KMS-11 (cell line): ENCODE measurements at regions not wholly inside any gene's neighbourhood (a gene's known extent, or its start where the extent isn't known, plus 50 kb on each side); places are given as distances from the start of the nearest gene placed in this dataset.

Source experiments
- H2AFZ ChIP-seq: fragments of 200-600 bp; sonication (generic); 2 replicates; pipeline ENCODE4 v1.6.1; 2016; ENCODE audit warnings: antibody characterized with exemption, mixed run types, low read depth
- H3K27ac ChIP-seq: fragments of 200-600 bp; sonication (generic); 2 replicates; pipeline ENCODE4 v1.6.1; 2016; ENCODE audit warnings: mild to moderate bottlenecking, mixed run types
- H3K27me3 ChIP-seq: fragments of 200-600 bp; sonication (generic); 2 replicates; pipeline ENCODE4 v1.6.1; 2017; ENCODE audit warnings: mild to moderate bottlenecking, low read depth, mixed run types, moderate library complexity; ENCODE audit not compliant: insufficient read depth
- H3K36me3 ChIP-seq: fragments of 200-600 bp; sonication (generic); 2 replicates; pipeline ENCODE4 v1.6.1; 2017; ENCODE audit warnings: mild to moderate bottlenecking, mixed run types; ENCODE audit not compliant: insufficient read depth
- H3K4me1 ChIP-seq: fragments of 200-600 bp; sonication (generic); 2 replicates; pipeline ENCODE4 v1.6.1; 2016; ENCODE audit warnings: mild to moderate bottlenecking, low read depth, mixed run types; ENCODE audit not compliant: poor library complexity, severe bottlenecking
- H3K4me2 ChIP-seq: fragments of 200-600 bp; sonication (generic); 2 replicates; pipeline ENCODE4 v1.7.0; 2016; ENCODE audit warnings: mild to moderate bottlenecking, mixed run types
- H3K4me3 ChIP-seq: fragments of 200-600 bp; sonication (generic); IDR thresholded peaks from 2 replicates; pipeline ENCODE4 v1.6.1; 2017; ENCODE audit warnings: low read depth, low read length, mixed read lengths; ENCODE audit not compliant: insufficient read depth
- H3K79me2 ChIP-seq: fragments of 200-600 bp; sonication (generic); 2 replicates; pipeline ENCODE4 v1.6.1; 2016; ENCODE audit warnings: low read depth, mixed run types; ENCODE audit not compliant: insufficient read depth
- H3K9ac ChIP-seq: fragments of 200-600 bp; sonication (generic); 2 replicates; pipeline ENCODE4 v1.6.1; 2016; ENCODE audit warnings: mild to moderate bottlenecking, mixed run types
- H4K20me1 ChIP-seq: fragments of 200-600 bp; sonication (generic); 2 replicates; pipeline ENCODE4 v1.6.1; 2016; ENCODE audit warnings: mild to moderate bottlenecking, mixed run types; ENCODE audit not compliant: insufficient read depth
- TF ChIP-seq, protein P1 (sequence below): fragments of 200-600 bp; sonication (generic); conservative IDR thresholded peaks from 2 replicates; pipeline ENCODE4 v1.6.1; 2017; ENCODE audit warnings: low read depth, mild to moderate bottlenecking, antibody characterized with exemption, low read length, moderate library complexity, mixed read lengths

GRCh38 chr13:89953581-89953980, 1393.9 kb upstream of the MIR17HG start:
- Histone ChIP-seq H2AFZ (no peak overlapping the region), H4K20me1 (no peaks in the 10 kb centered on the region), H3K79me2 (no peaks in the 10 kb centered on the region), H3K9ac (no peak overlapping the region), H3K4me2 (no peak overlapping the region), H3K4me3 (no peak overlapping the region), H3K36me3 (no peaks in the 10 kb centered on the region), H3K4me1 (no peaks in the 10 kb centered on the region), H3K27me3 (no peaks in the 10 kb centered on the region), H3K27ac (no peak overlapping the region)
- TF ChIP-seq, protein P1, sequence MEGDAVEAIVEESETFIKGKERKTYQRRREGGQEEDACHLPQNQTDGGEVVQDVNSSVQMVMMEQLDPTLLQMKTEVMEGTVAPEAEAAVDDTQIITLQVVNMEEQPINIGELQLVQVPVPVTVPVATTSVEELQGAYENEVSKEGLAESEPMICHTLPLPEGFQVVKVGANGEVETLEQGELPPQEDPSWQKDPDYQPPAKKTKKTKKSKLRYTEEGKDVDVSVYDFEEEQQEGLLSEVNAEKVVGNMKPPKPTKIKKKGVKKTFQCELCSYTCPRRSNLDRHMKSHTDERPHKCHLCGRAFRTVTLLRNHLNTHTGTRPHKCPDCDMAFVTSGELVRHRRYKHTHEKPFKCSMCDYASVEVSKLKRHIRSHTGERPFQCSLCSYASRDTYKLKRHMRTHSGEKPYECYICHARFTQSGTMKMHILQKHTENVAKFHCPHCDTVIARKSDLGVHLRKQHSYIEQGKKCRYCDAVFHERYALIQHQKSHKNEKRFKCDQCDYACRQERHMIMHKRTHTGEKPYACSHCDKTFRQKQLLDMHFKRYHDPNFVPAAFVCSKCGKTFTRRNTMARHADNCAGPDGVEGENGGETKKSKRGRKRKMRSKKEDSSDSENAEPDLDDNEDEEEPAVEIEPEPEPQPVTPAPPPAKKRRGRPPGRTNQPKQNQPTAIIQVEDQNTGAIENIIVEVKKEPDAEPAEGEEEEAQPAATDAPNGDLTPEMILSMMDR = no peak

- Histone ChIP-seq H3K4me3 (no peak overlapping the region), H3K36me3 (no peaks in the 10 kb centered on the region), H3K79me2 (no peaks in the 10 kb centered on the region), H4K20me1 (no peaks in the 10 kb centered on the region), H3K9ac (no peak overlapping the region), H3K4me1 (no peaks in the 10 kb centered on the region), H3K27me3 (no peaks in the 10 kb centered on the region), H2AFZ (no peak overlapping the region), H3K4me2 (no peak overlapping the region), H3K27ac (no peak overlapping the region)
- TF ChIP-seq, protein P1 = no peak
Measured at GRCh38 chr13:89955773-89956172, 1391.7 kb upstream of the MIR17HG start.

DNA sequence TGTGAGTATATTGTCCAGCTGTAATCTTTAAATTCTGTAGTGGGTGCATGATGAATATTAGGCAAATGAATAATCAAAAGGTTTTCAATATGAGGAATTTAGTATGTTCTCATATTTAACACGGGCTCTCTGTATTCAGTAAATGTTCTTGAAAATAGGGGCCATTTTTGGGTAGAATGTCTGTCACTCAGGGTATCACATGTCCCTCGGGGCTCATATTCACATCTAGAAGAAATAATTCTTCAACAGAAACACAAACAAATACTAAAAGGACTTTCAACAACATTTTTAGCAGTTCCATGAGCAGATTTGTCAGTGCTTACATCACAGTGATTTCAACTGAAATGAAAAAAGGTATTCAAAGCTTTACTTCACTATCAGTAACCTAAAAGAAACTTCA, 1388.4 kb upstream of the MIR17HG start:
- no peak overlapping the region for H3K27ac ChIP-seq
- no peaks in the 10 kb centered on the region for H3K79me2 ChIP-seq
- no peak overlapping the region for H3K4me3 ChIP-seq
- H3K27me3 ChIP-seq = no peaks in the 10 kb centered on the region
- no peaks in the 10 kb centered on the region for H3K36me3 ChIP-seq
- H3K4me1 ChIP-seq = no peaks in the 10 kb centered on the region
- TF ChIP-seq, protein P1 = no peak
- no peak overlapping the region for H3K4me2 ChIP-seq
- H3K9ac ChIP-seq = no peak overlapping the region
- no peak overlapping the region for H2AFZ ChIP-seq
- no peaks in the 10 kb centered on the region for H4K20me1 ChIP-seq

GRCh38 chr13:89965252-89965651, 1382.2 kb upstream of the MIR17HG start:
- Histone ChIP-seq H3K27me3 (no peaks in the 10 kb centered on the region), H3K4me1 (no peaks in the 10 kb centered on the region), H3K4me2 (no peak overlapping the region), H3K27ac (no peak overlapping the region), H4K20me1 (no peaks in the 10 kb centered on the region), H3K4me3 (no peak overlapping the region), H3K79me2 (no peaks in the 10 kb centered on the region), H3K36me3 (no peaks in the 10 kb centered on the region), H3K9ac (no peak overlapping the region), H2AFZ (no peak overlapping the region)
- TF ChIP-seq, protein P1 = no peak

DNA sequence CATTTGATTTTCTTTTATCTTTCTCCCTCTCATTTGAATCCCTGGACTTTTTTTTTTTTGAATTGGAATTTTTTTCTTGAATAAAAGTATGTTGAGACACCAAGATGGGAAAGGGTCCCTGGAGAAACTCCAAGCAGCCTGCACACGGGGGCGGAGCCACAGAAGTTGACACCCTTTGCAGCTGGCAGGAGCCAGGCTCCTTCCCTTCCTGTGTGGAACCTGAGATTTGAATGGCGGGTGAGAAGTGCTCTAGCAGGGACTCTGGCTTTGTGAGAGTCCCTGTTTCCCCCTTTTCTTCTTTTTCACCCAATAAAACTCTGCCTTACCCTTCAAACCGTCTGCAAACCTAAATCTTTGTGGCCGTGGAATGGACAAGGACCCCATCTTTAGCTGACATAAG, 1381.0 kb upstream of the MIR17HG start:
- TF ChIP-seq, protein P1 = no peak
- Histone ChIP-seq H3K27ac (no peak overlapping the region), H2AFZ (no peak overlapping the region), H3K4me1 (no peaks in the 10 kb centered on the region), H3K27me3 (no peaks in the 10 kb centered on the region), H3K79me2 (no peaks in the 10 kb centered on the region), H3K36me3 (no peaks in the 10 kb centered on the region), H4K20me1 (no peaks in the 10 kb centered on the region), H3K9ac (no peak overlapping the region), H3K4me2 (no peak overlapping the region), H3K4me3 (no peak overlapping the region)
